ENCODE measurements at regions not wholly inside any gene's neighbourhood (a gene's known extent, or its start where the extent isn't known, plus 50 kb on each side); places are given as distances from the start of the nearest gene placed in this dataset.

DNA sequence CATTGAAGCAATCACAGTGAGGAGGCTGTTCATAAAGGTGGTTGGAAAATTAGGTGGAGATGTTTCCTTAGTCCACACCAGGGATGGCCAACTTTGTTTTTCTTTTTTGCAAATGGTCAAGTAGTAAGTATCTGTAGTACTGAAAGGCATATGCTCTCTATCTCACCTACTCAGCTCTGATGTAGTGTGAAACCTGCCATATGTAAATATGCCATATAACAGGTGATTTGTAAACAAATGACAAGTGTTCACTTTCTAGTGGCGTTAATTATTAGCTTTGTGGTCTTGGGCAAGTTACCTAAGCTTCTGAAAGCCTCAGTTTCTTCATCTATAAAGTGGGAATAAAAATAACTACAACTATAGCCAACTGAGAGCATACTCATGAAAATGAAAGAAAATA is 421.4 kb upstream of the LCORL start:
- Histone ChIP-seq H3K4me3 (ENCODE audit: low read depth, low read length) (no peak overlapping the region), H3K27me3 (ENCODE audit: control insufficient read depth, insufficient read depth, low read length) (no peaks in the 10 kb centered on the region), H3K36me3 (ENCODE audit: control insufficient read depth, insufficient read depth, low read length) (no peaks in the 10 kb centered on the region)
- no peak for DNase-seq (ENCODE audit: low read depth)
- no peak for TF ChIP-seq CTCF (IDR thresholded peaks at IDR 0.05; ENCODE audit: insufficient read depth, low read length, poor library complexity, severe bottlenecking)

DNA sequence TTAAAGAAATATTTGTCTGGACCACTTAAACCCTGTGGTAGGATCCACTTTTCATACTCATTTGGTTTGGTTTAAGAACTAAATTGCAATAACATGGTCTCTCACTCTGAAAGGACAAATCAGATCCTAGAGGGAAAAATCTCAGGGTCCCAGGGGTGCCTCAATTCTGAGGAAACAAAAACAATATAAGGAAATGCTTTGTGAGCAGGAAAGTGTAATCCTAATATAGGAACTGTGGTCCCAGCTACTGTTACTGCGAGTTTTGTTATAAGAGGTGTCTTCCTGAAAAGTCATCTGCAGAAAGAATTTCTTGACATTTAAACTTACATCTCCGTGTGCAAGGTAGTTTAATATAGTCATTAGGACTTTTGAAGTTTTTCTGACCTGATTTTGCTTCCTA is 420.1 kb upstream of the LCORL start:
- TF ChIP-seq CTCF (IDR thresholded peaks at IDR 0.05; ENCODE audit: insufficient read depth, low read length, poor library complexity, severe bottlenecking) = no peak
- no peak overlapping the region for H3K4me3 ChIP-seq (ENCODE audit: low read depth, low read length)
- H3K36me3 ChIP-seq (ENCODE audit: control insufficient read depth, insufficient read depth, low read length) = no peaks in the 10 kb centered on the region
- H3K27me3 ChIP-seq (ENCODE audit: control insufficient read depth, insufficient read depth, low read length) = no peaks in the 10 kb centered on the region
- no peak for DNase-seq (ENCODE audit: low read depth)

DNA sequence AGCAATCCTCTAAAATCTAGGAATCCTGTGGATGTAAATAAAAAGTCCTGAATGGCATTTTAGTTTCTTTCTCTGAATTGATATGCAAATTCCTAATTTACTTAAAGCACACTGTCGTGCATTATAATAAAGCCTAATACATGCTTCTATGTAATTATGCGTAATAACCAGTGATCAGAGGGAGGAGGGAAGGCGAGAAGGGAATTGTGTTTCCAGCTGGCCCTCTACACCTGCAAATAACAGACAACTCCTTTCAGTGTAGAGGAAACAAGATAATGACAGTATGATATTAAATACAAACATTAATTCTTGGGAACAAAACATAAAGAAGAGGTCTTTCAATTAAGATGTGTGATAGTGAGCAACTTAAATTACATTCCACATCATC is 419.6 kb upstream of the LCORL start:
- Histone ChIP-seq H3K27me3 (ENCODE audit: control insufficient read depth, insufficient read depth, low read length) (no peaks in the 10 kb centered on the region), H3K4me3 (ENCODE audit: low read depth, low read length) (no peak overlapping the region), H3K36me3 (ENCODE audit: control insufficient read depth, insufficient read depth, low read length) (no peaks in the 10 kb centered on the region)
- DNase-seq (ENCODE audit: low read depth) = no peak
- TF ChIP-seq CTCF (IDR thresholded peaks at IDR 0.05; ENCODE audit: insufficient read depth, low read length, poor library complexity, severe bottlenecking) = no peak

DNA sequence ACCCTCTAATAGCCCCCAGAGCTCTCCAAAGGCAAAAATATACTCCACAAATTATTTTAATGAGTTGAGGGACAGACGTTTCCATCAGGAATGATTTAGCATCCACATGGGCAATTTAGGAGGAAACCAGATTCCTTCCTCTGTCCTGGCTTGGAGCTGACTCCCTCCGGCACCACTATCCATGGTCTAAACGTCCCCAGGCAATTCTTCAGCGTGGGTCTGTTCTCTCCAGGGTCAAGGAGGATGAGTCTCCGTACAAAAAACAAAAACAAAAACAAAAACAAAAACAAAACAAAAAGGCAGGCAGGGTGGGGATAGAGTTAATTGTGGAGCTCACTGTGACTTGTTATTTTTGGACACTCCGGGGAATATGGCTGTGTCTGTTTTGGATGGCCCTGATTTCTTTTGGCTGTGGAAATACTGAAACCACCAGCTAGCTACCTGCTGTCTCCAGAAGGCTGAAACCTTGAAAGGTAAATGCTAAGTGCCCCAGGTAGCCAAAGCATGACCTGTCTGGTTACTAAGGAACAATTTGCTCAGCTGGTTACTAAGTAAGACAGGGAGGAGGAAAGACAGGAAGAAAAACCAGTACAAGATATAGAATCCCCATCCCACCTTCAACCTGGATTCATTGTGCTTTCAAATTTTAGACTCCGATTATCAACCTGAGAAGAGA is 419.1 kb upstream of the LCORL start:
- DNase-seq (ENCODE audit: low read depth) = no peak
- TF ChIP-seq CTCF (IDR thresholded peaks at IDR 0.05; ENCODE audit: insufficient read depth, low read length, poor library complexity, severe bottlenecking) = no peak
- H3K4me3 ChIP-seq (ENCODE audit: low read depth, low read length) = no peak overlapping the region

DNA sequence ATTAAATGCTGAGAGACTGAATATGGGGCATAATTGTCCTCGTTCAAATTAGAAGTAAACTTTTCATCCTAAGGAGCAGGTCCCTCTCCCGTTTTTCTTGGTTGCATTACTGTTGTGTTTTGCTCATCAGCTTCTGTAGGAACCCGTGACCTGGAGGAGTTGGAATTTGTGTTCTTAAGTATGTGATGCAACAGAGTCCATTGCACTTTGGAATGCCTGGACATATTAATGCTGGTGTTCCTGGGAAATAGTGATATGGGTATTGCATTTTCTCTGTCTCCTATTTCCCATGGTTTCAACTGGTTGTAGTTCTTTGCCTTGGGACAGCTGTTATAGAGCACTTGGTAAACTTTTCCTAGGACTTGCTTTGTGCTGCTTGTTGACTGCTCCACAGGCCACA is 417.8 kb upstream of the LCORL start:
- TF ChIP-seq CTCF (IDR thresholded peaks at IDR 0.05; ENCODE audit: insufficient read depth, low read length, poor library complexity, severe bottlenecking) = no peak
- no peak for DNase-seq (ENCODE audit: low read depth)
- H3K36me3 ChIP-seq (ENCODE audit: control insufficient read depth, insufficient read depth, low read length) = no peaks in the 10 kb centered on the region
- no peaks in the 10 kb centered on the region for H3K27me3 ChIP-seq (ENCODE audit: control insufficient read depth, insufficient read depth, low read length)
- no peak overlapping the region for H3K4me3 ChIP-seq (ENCODE audit: low read depth, low read length)

More for the DNA sequence above, 419.1 kb upstream of the LCORL start:
- Histone ChIP-seq H3K27me3 (ENCODE audit: control insufficient read depth, insufficient read depth, low read length) (no peaks in the 10 kb centered on the region), H3K36me3 (ENCODE audit: control insufficient read depth, insufficient read depth, low read length) (no peaks in the 10 kb centered on the region)

DNA sequence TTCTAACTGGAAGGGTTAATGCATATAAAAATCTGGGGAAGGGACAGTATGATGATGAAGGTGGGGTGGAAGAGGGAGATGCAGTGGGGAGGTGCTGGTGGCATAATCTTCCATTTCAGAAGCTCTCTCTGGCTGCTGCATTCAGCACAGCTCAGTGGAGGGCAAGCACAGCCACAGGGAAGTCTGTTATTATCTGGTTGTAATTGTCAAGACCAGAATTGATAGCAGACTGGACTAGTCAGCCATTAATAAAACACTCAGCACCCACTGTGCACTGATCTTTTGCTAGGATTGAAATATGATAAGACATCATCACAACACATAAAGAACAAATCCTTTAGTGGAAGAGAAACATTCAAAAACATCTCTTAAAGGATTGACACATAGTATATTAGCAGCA is 414.2 kb upstream of the LCORL start:
- H3K36me3 ChIP-seq (ENCODE audit: control insufficient read depth, insufficient read depth, low read length) = no peaks in the 10 kb centered on the region
- DNase-seq (ENCODE audit: low read depth) = no peak
- H3K27me3 ChIP-seq (ENCODE audit: control insufficient read depth, insufficient read depth, low read length) = no peaks in the 10 kb centered on the region
- no peak for TF ChIP-seq CTCF (IDR thresholded peaks at IDR 0.05; ENCODE audit: insufficient read depth, low read length, poor library complexity, severe bottlenecking)
- H3K4me3 ChIP-seq (ENCODE audit: low read depth, low read length) = no peak overlapping the region
